ENCODE measurements at regions not wholly inside any gene's neighbourhood (a gene's known extent, or its start where the extent isn't known, plus 50 kb on each side); places are given as distances from the start of the nearest gene placed in this dataset.
"Not testable (repeated sequence)": the region's sequence is repeated elsewhere in the genome, so short reads cannot be mapped to it uniquely, and the experiment has no call there.

DNA sequence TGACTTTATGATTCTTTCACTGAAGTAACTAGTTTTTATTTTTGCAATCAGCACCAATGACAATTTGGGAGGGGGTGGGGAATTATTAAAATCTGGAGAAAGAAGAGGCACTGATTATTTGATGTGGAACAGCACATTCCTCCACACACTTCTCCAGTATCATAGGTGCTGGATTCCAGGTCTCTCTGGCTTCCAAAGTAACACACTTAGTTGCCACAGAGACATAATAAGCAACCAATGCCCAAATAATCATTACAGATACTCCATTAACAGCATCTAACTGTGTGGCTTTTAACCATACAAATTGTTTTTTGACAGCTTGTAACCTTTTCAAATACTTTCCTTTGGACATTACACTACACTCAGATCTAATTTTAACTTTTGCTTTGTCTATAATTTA, 131.0 kb upstream of the CDIN1 start:
- Histone ChIP-seq H2AFZ (ENCODE audit: low read depth) (no peak overlapping the region), H3K9ac (no peak overlapping the region), H4K20me1 (ENCODE audit: insufficient read depth) (no peaks in the 10 kb centered on the region), H3K27me3 (ENCODE audit: insufficient read depth, low read depth) (no peaks in the 10 kb centered on the region), H3K36me3 (ENCODE audit: insufficient read depth) (no peaks in the 10 kb centered on the region), H3K79me2 (ENCODE audit: insufficient read depth, low read depth) (no peaks in the 10 kb centered on the region), H3K27ac (no peak overlapping the region), H3K4me3 (IDR thresholded peaks at IDR 0.05; ENCODE audit: insufficient read depth, low read depth, low read length) (no peak overlapping the region), H3K4me2 (no peak overlapping the region), H3K4me1 (ENCODE audit: low read depth, poor library complexity, severe bottlenecking) (no peaks in the 10 kb centered on the region)
- no peak for TF ChIP-seq CTCF (conservative IDR thresholded peaks at IDR 0.05; ENCODE audit: low read depth, low read length)

DNA sequence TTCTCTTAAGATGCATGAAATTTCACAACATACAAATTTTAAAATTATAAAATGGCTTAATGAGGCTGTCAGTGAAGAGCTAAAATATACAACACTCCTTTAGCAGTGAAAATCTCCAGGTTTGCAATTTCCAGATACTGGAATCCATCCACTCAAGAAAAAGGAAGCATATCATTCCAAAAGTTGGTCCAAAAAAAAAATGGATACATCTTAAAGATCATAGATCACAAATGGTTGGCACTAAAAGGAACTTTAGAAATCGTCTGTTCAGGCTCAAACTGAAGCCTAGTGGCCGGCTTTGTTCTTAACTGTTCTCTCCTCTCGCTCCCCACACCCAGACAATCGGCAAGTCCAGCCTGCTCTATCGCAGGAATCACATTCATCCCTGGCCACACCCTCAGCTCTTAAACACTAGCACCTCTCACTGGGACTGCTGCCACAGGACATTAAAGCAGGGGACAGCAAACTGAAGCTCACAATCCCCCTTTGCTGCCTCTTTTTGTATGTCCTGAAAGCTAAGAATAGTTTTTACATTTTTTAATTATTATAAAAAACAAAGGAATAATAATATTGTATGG, 130.3 kb upstream of the CDIN1 start:
- TF ChIP-seq CTCF (conservative IDR thresholded peaks at IDR 0.05; ENCODE audit: low read depth, low read length), result no peak
- Histone ChIP-seq H3K4me2 (no peak overlapping the region), H3K27ac (no peak overlapping the region), H3K36me3 (ENCODE audit: insufficient read depth) (no peaks in the 10 kb centered on the region), H2AFZ (ENCODE audit: low read depth) (no peak overlapping the region), H3K9ac (no peak overlapping the region), H3K27me3 (ENCODE audit: insufficient read depth, low read depth) (no peaks in the 10 kb centered on the region), H3K4me3 (IDR thresholded peaks at IDR 0.05; ENCODE audit: insufficient read depth, low read depth, low read length) (no peak overlapping the region), H3K4me1 (ENCODE audit: low read depth, poor library complexity, severe bottlenecking) (no peaks in the 10 kb centered on the region), H4K20me1 (ENCODE audit: insufficient read depth) (no peaks in the 10 kb centered on the region), H3K79me2 (ENCODE audit: insufficient read depth, low read depth) (no peaks in the 10 kb centered on the region)

GRCh38 chr15:36449662-36450145, 129.7 kb upstream of the CDIN1 start:
- Histone ChIP-seq H3K4me2 (no peak overlapping the region), H2AFZ (ENCODE audit: low read depth) (no peak overlapping the region), H4K20me1 (ENCODE audit: insufficient read depth) (no peaks in the 10 kb centered on the region), H3K27ac (no peak overlapping the region), H3K9ac (no peak overlapping the region), H3K4me1 (ENCODE audit: low read depth, poor library complexity, severe bottlenecking) (no peaks in the 10 kb centered on the region), H3K4me3 (IDR thresholded peaks at IDR 0.05; ENCODE audit: insufficient read depth, low read depth, low read length) (no peak overlapping the region), H3K79me2 (ENCODE audit: insufficient read depth, low read depth) (no peaks in the 10 kb centered on the region), H3K36me3 (ENCODE audit: insufficient read depth) (no peaks in the 10 kb centered on the region), H3K27me3 (ENCODE audit: insufficient read depth, low read depth) (no peaks in the 10 kb centered on the region)
- TF ChIP-seq CTCF (conservative IDR thresholded peaks at IDR 0.05; ENCODE audit: low read depth, low read length), result no peak

DNA sequence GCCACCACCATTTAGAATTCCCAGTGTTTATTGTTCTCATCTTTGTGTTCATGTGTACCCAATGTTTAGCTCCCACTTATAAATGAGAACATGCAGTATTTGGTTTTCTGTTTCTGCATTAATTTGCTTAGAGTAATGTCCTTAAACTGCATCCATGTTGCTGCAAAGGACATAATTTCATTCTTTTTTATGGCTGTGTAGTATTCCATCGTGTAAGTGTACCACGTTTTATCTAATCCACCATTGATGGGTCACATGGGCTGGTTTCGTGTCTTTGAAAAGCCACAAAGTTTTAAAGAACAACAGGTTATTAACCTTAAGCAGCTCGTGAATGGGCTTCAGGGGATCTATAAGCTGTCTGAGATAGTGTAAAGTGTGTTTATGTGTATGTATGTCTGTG, 125.2 kb upstream of the CDIN1 start:
- H3K4me3 ChIP-seq (IDR thresholded peaks at IDR 0.05; ENCODE audit: insufficient read depth, low read depth, low read length); H2AFZ ChIP-seq (ENCODE audit: low read depth); H3K4me1 ChIP-seq (ENCODE audit: low read depth, poor library complexity, severe bottlenecking); H3K4me2 ChIP-seq; H4K20me1 ChIP-seq (ENCODE audit: insufficient read depth); H3K9ac ChIP-seq; H3K27ac ChIP-seq; H3K36me3 ChIP-seq (ENCODE audit: insufficient read depth); H3K79me2 ChIP-seq (ENCODE audit: insufficient read depth, low read depth); H3K27me3 ChIP-seq (ENCODE audit: insufficient read depth, low read depth): not testable (repeated sequence)

- H3K4me1 ChIP-seq (ENCODE audit: low read depth, poor library complexity, severe bottlenecking), result no peaks in the 10 kb centered on the region
- no peak overlapping the region for H2AFZ ChIP-seq (ENCODE audit: low read depth)
- no peak overlapping the region for H3K27ac ChIP-seq
- no peak for TF ChIP-seq CTCF (conservative IDR thresholded peaks at IDR 0.05; ENCODE audit: low read depth, low read length)
- no peaks in the 10 kb centered on the region for H3K79me2 ChIP-seq (ENCODE audit: insufficient read depth, low read depth)
- no peak overlapping the region for H3K4me2 ChIP-seq
- no peaks in the 10 kb centered on the region for H4K20me1 ChIP-seq (ENCODE audit: insufficient read depth)
- H3K36me3 ChIP-seq (ENCODE audit: insufficient read depth), result no peaks in the 10 kb centered on the region
- H3K4me3 ChIP-seq (IDR thresholded peaks at IDR 0.05; ENCODE audit: insufficient read depth, low read depth, low read length), result no peak overlapping the region
- no peak overlapping the region for H3K9ac ChIP-seq
- H3K27me3 ChIP-seq (ENCODE audit: insufficient read depth, low read depth), result no peaks in the 10 kb centered on the region
These were observed 121.0 kb upstream of the CDIN1 start for GRCh38 chr15:36458411-36458810.

All from KMS-11 (cell line).